ENCODE measurements at regions not wholly inside any gene's neighbourhood (a gene's known extent, or its start where the extent isn't known, plus 50 kb on each side); places are given as distances from the start of the nearest gene placed in this dataset.
"Not testable (repeated sequence)": the region's sequence is repeated elsewhere in the genome, so short reads cannot be mapped to it uniquely, and the experiment has no call there.

DNA sequence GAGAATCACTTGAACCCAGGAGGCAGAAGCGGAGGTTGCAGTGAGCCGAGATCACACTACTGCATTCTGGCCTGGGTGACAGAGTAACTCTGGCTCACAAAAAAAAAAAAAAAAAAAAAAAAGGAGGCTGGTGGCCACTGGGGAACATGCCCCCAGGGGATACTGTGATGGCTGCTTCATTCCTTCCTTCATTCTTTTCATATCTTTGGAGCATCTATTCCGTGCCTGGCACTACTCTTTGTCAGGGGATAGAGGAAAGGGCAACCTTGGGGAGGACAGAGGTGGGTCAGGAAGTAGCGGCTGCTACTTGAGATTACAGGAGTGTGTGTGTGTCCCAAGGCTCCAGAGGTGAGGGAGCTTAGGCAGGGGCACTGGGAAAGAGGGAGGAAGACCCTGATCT lies 236.4 kb upstream of the NUPR2 start:
- not testable (repeated sequence) for TF ChIP-seq CTCF (conservative IDR thresholded peaks at IDR 0.05); EZH2 (IDR thresholded peaks at IDR 0.05; ENCODE audit: low read depth)

Measured in PC-9 (cell line).